ENCODE measurements at regions not wholly inside any gene's neighbourhood (a gene's known extent, or its start where the extent isn't known, plus 50 kb on each side); places are given as distances from the start of the nearest gene placed in this dataset.

DNA sequence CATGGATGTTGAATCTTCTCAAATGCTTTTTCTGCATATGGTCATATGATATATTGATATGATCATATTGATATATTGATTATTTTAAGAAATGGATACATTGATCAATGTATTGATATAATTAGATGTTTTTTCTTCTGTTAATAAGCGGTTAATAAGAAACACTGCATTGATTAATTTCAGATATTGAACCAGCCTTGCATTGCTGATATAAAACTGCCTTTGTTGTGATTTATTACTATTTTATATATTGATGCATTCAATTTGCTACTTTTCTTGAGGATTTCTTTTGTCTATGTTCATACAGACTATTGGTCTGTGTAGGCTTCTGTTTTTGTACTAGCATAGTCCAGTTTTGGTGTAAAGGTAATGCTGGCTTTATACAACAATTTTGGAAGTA is 79.7 kb upstream of the ELN start (continued):
- TF ChIP-seq, protein P1, sequence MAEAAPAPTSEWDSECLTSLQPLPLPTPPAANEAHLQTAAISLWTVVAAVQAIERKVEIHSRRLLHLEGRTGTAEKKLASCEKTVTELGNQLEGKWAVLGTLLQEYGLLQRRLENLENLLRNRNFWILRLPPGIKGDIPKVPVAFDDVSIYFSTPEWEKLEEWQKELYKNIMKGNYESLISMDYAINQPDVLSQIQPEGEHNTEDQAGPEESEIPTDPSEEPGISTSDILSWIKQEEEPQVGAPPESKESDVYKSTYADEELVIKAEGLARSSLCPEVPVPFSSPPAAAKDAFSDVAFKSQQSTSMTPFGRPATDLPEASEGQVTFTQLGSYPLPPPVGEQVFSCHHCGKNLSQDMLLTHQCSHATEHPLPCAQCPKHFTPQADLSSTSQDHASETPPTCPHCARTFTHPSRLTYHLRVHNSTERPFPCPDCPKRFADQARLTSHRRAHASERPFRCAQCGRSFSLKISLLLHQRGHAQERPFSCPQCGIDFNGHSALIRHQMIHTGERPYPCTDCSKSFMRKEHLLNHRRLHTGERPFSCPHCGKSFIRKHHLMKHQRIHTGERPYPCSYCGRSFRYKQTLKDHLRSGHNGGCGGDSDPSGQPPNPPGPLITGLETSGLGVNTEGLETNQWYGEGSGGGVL (tag by site-specific recombination; IDR thresholded peaks at IDR 0.05) = no peak
- TF ChIP-seq ZBTB26 (tag by site-specific recombination; optimal IDR thresholded peaks at IDR 0.05) = no peak

- H3K27ac ChIP-seq (ENCODE audit: extremely low read depth, low read depth, low read length) = no peak overlapping the region
- CTCF ChIA-PET = no interaction called here
- no peak overlapping the region for H3K4me3 ChIP-seq (ENCODE audit: low read depth, low read length)
- H3K4me1 ChIP-seq (ENCODE audit: control insufficient read depth, insufficient read depth, low read length) = no peaks in the 10 kb centered on the region
- no peaks in the 10 kb centered on the region for H3K9me3 ChIP-seq (ENCODE audit: control insufficient read depth, insufficient read depth, low read depth, low read length)
- no peaks in the 10 kb centered on the region for H3K36me3 ChIP-seq (ENCODE audit: control insufficient read depth in 2 of 2, insufficient read depth in 1 of 2, low read length in 2 of 2)
- POLR2A ChIA-PET = no interaction called here
- TF ChIP-seq TCF7L2 (IDR thresholded peaks at IDR 0.05; ENCODE audit: borderline replicate concordance, low read depth, low read length) (no peak), ZNF239 (tag by site-specific recombination; IDR thresholded peaks at IDR 0.05) (no peak), BCL11B (tag by site-specific recombination; IDR thresholded peaks at IDR 0.05; ENCODE audit: low read depth) (no peak), EGR2 (tag by site-specific recombination; IDR thresholded peaks at IDR 0.05; ENCODE audit: low read depth) (no peak), ZFHX2 (tag by site-specific recombination; conservative IDR thresholded peaks at IDR 0.05) (no peak), ZNF10 (tag by site-specific recombination; IDR thresholded peaks at IDR 0.05) (no peak), ZNF48 (tag by site-specific recombination; IDR thresholded peaks at IDR 0.05) (no peak), SETDB1 (IDR thresholded peaks at IDR 0.05; ENCODE audit: insufficient read length, low read length) (no peak), ZNF830 (tag by site-specific recombination; IDR thresholded peaks at IDR 0.05; ENCODE audit: low read depth) (no peak), ZNF768 (tag by site-specific recombination; IDR thresholded peaks at IDR 0.05) (no peak), PATZ1 (tag by site-specific recombination; IDR thresholded peaks at IDR 0.05) (no peak), OVOL3 (tag by site-specific recombination; IDR thresholded peaks at IDR 0.05) (no peak), PRDM1 (tag by site-specific recombination; IDR thresholded peaks at IDR 0.05) (no peak), ZNF692 (tag by site-specific recombination; IDR thresholded peaks at IDR 0.05) (no peak), ZNF510 (tag by site-specific recombination; IDR thresholded peaks at IDR 0.05; ENCODE audit: insufficient replicate concordance) (no peak), ZNF624 (tag by site-specific recombination; IDR thresholded peaks at IDR 0.05) (no peak), ZNF335 (tag by site-specific recombination; conservative IDR thresholded peaks at IDR 0.05) (no peak)
- TF ChIP-seq, protein P2, sequence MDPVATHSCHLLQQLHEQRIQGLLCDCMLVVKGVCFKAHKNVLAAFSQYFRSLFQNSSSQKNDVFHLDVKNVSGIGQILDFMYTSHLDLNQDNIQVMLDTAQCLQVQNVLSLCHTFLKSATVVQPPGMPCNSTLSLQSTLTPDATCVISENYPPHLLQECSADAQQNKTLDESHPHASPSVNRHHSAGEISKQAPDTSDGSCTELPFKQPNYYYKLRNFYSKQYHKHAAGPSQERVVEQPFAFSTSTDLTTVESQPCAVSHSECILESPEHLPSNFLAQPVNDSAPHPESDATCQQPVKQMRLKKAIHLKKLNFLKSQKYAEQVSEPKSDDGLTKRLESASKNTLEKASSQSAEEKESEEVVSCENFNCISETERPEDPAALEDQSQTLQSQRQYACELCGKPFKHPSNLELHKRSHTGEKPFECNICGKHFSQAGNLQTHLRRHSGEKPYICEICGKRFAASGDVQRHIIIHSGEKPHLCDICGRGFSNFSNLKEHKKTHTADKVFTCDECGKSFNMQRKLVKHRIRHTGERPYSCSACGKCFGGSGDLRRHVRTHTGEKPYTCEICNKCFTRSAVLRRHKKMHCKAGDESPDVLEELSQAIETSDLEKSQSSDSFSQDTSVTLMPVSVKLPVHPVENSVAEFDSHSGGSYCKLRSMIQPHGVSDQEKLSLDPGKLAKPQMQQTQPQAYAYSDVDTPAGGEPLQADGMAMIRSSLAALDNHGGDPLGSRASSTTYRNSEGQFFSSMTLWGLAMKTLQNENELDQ (tag by site-specific recombination; IDR thresholded peaks at IDR 0.05; ENCODE audit: low read depth) = no peak
Measured at GRCh38 chr7:73952266-73952665, 75.7 kb upstream of the ELN start.

Measured in HEK293 (cell line).